Erythroblast (primary cell): ENCODE measurements at regions not wholly inside any gene's neighbourhood (a gene's known extent, or its start where the extent isn't known, plus 50 kb on each side); places are given as distances from the start of the nearest gene placed in this dataset.

Source experiments
- GATA1 ChIP-seq: IDR thresholded peaks from 2 replicates; pipeline ENCODE4 v1.6.1; 2011; ENCODE audit warnings: low read depth, mild to moderate bottlenecking, control low read depth, low read length, moderate library complexity
- POLR2A ChIP-seq: IDR thresholded peaks from 2 replicates; pipeline ENCODE4 v1.6.1; 2011; ENCODE audit warnings: mild to moderate bottlenecking, low read length

- TF ChIP-seq POLR2A = no peak
- no peak for TF ChIP-seq GATA1
These were observed 378.1 kb downstream of the ELAVL2 start for GRCh38 chr9:23447944-23448343.
